H1 (cell line): ENCODE measurements at regions not wholly inside any gene's neighbourhood (a gene's known extent, or its start where the extent isn't known, plus 50 kb on each side); places are given as distances from the start of the nearest gene placed in this dataset.

Experiments used
- CTCF ChIA-PET: fragments of 300-600 bp; sonication (Branson Sonifier 250); formaldehyde crosslinking; loops from one replicate; lab custom pipeline; 2021; ENCODE audit not compliant: partially characterized antibody; lab: Charles Lee
- POLR2A ChIA-PET: fragments of 300-600 bp; sonication (Branson Sonifier 250); formaldehyde crosslinking; loops from one replicate; lab custom pipeline; 2021; ENCODE audit warnings: inconsistent platforms; ENCODE audit not compliant: partially characterized antibody; lab: Charles Lee
- DNase-seq, 2 experiments: peaks; one replicate each; pipeline versions ENCODE4 v3.0.0 to v3.0.0-alpha.2; 2010 to 2022; ENCODE audit warnings: low spot score in 2 of 2, low read depth in 1 of 2, mixed read lengths in 1 of 2
- FAIRE-seq: peaks from 2 replicates; lab custom pipeline; 2011; peaks lifted over from hg19 to GRCh38; lab: Jason Lieb, UNC
- H2AFZ ChIP-seq: 2 replicates; pipeline ENCODE4 v1.8.1; 2012; ENCODE audit warnings: low read length, inconsistent platforms
- H2AK5ac ChIP-seq: 2 replicates; pipeline ENCODE4 v1.6.1; 2013; ENCODE audit warnings: low read depth, low read length
- H2BK120ac ChIP-seq: replicated peaks from 2 replicates; pipeline ENCODE3; 2013; ENCODE audit warnings: low read depth, low read length, inconsistent platforms
- H2BK12ac ChIP-seq: 2 replicates; pipeline ENCODE4 v1.6.1; 2013; ENCODE audit warnings: low read depth, low read length
- H2BK15ac ChIP-seq: 2 replicates; pipeline ENCODE4 v1.6.1; 2013; ENCODE audit warnings: low read length
- H2BK20ac ChIP-seq: 2 replicates; pipeline ENCODE4 v1.6.1; 2013; ENCODE audit warnings: low read length
- H2BK5ac ChIP-seq: 2 replicates; pipeline ENCODE4 v1.6.1; 2013; ENCODE audit warnings: low read depth, low read length
- H3K14ac ChIP-seq: 2 replicates; pipeline ENCODE4 v1.6.1; 2013; ENCODE audit warnings: inconsistent platforms; ENCODE audit not compliant: insufficient read length
- H3K18ac ChIP-seq: 2 replicates; pipeline ENCODE4 v1.6.1; 2013; ENCODE audit warnings: low read length; ENCODE audit errors: extremely low read depth
- H3K23ac ChIP-seq: 2 replicates; pipeline ENCODE4 v1.6.1; 2013; ENCODE audit warnings: inconsistent platforms; ENCODE audit not compliant: insufficient read length
- H3K23me2 ChIP-seq: 2 replicates; pipeline ENCODE4 v1.6.1; 2013; ENCODE audit warnings: low read depth, low read length
- H3K27ac ChIP-seq: 2 replicates; pipeline ENCODE4 v1.6.1; 2011; ENCODE audit warnings: low read depth, low read length, inconsistent platforms
- H3K27me3 ChIP-seq, 4 experiments: replicated peaks in 1 of 4; 1 replicate in 1 of 4; 2 replicates in 3 of 4; pipeline versions ENCODE4 v1.6.1 to v1.8.1; 2011 to 2013; ENCODE audit warnings: low read length in 3 of 4, mild to moderate bottlenecking in 3 of 4, inconsistent platforms in 2 of 4, mixed read lengths in 2 of 4, moderate library complexity in 1 of 4; ENCODE audit not compliant: control insufficient read depth in 3 of 4, insufficient read depth in 3 of 4; ENCODE audit errors: extremely low read depth in 1 of 4
- H3K36me3 ChIP-seq, 4 experiments: 2 replicates each; pipeline versions ENCODE4 v1.6.1 to v1.8.1; 2011 to 2013; ENCODE audit warnings: mild to moderate bottlenecking in 4 of 4, low read length in 3 of 4, moderate library complexity in 2 of 4, control low read depth in 1 of 4, inconsistent platforms in 1 of 4; ENCODE audit not compliant: insufficient read depth in 4 of 4, control insufficient read depth in 2 of 4
- H3K4ac ChIP-seq: replicated peaks from 2 replicates; pipeline ENCODE3; 2013; ENCODE audit warnings: low read length, low read depth, mixed read lengths, inconsistent platforms; ENCODE audit not compliant: insufficient read length
- H3K4me1 ChIP-seq, 4 experiments: replicated peaks in 1 of 4; 1 replicate in 1 of 4; 2 replicates in 3 of 4; pipeline versions ENCODE4 v1.6.1 to v1.8.1; 2011 to 2013; ENCODE audit warnings: low read length in 3 of 4, inconsistent platforms in 2 of 4, mixed read lengths in 1 of 4; ENCODE audit not compliant: insufficient read depth in 4 of 4, control insufficient read depth in 3 of 4
- H3K4me2 ChIP-seq, 2 experiments: 2 replicates each; pipeline versions ENCODE4 v1.6.1 to v1.8.1; 2011 to 2013; ENCODE audit warnings: low read depth in 2 of 2, low read length in 2 of 2, control low read depth in 1 of 2, inconsistent platforms in 1 of 2, mild to moderate bottlenecking in 1 of 2; ENCODE audit not compliant: insufficient read depth in 1 of 2
- H3K4me3 ChIP-seq, 4 experiments: fragments of 200-600, 300-600 bp in 1 of 4; sonication (generic), shearing (Covaris generic), sonication (Bioruptor Twin) in 1 of 4; 2 replicates each; pipeline versions ENCODE4 v1.5.1 to v1.8.1; 2011 to 2016; ENCODE audit warnings: low read length in 4 of 4, low read depth in 3 of 4, control low read depth in 2 of 4, inconsistent platforms in 2 of 4, mild to moderate bottlenecking in 2 of 4, mixed read lengths in 1 of 4, moderate library complexity in 1 of 4; ENCODE audit not compliant: insufficient read depth in 2 of 4; ENCODE audit errors: extremely low read depth in 1 of 4
- H3K56ac ChIP-seq: replicated peaks from 2 replicates; pipeline ENCODE3; 2013; ENCODE audit warnings: low read depth, mild to moderate bottlenecking, mixed read lengths, low read length, inconsistent platforms; ENCODE audit not compliant: insufficient read length
- H3K79me1 ChIP-seq: 2 replicates; pipeline ENCODE4 v1.6.1; 2013; ENCODE audit warnings: low read depth, low read length, control low read depth
- H3K79me2 ChIP-seq, 2 experiments: 2 replicates each; pipeline versions ENCODE4 v1.6.1 to v1.8.1; 2012 to 2013; ENCODE audit warnings: low read length in 2 of 2, mild to moderate bottlenecking in 2 of 2, inconsistent platforms in 1 of 2; ENCODE audit not compliant: insufficient read depth in 2 of 2, control insufficient read depth in 1 of 2
- H3K9ac ChIP-seq, 4 experiments: replicated peaks in 1 of 4; 1 replicate in 1 of 4; 2 replicates in 3 of 4; pipeline versions ENCODE4 v1.6.1 to v1.8.1; 2011 to 2013; ENCODE audit warnings: low read depth in 3 of 4, low read length in 3 of 4, control low read depth in 2 of 4, mild to moderate bottlenecking in 2 of 4, moderate library complexity in 2 of 4, inconsistent platforms in 1 of 4; ENCODE audit errors: extremely low read depth in 1 of 4
- H3K9me3 ChIP-seq, 2 experiments: 2 replicates each; pipeline versions ENCODE4 v1.6.1 to v1.8.1; 2012 to 2013; ENCODE audit warnings: mild to moderate bottlenecking in 2 of 2, moderate library complexity in 2 of 2, control low read depth in 1 of 2, inconsistent platforms in 1 of 2, low read depth in 1 of 2, low read length in 1 of 2, mixed read lengths in 1 of 2; ENCODE audit not compliant: insufficient read depth in 2 of 2
- H4K20me1 ChIP-seq, 2 experiments: replicated peaks in 1 of 2; 2 replicates each; pipeline versions ENCODE3 to v1.8.1; 2011 to 2013; ENCODE audit warnings: inconsistent platforms in 2 of 2, low read length in 2 of 2, mild to moderate bottlenecking in 1 of 2; ENCODE audit not compliant: insufficient read depth in 2 of 2, control insufficient read depth in 1 of 2
- H4K5ac ChIP-seq: 2 replicates; pipeline ENCODE4 v1.6.1; 2013; ENCODE audit warnings: low read length, low read depth, mixed read lengths, inconsistent platforms; ENCODE audit not compliant: insufficient read length
- H4K8ac ChIP-seq: 2 replicates; pipeline ENCODE4 v1.8.0; 2013; ENCODE audit warnings: mild to moderate bottlenecking, moderate library complexity, low read length, inconsistent platforms; ENCODE audit not compliant: insufficient read depth; ENCODE audit errors: extremely low read depth
- H4K91ac ChIP-seq: replicated peaks from 2 replicates; pipeline ENCODE3; 2013; ENCODE audit warnings: low read length, mixed read lengths, inconsistent platforms; ENCODE audit not compliant: insufficient read length
- SIN3A ChIP-seq, 2 experiments: IDR thresholded peaks in 1 of 2; conservative IDR thresholded peaks in 1 of 2; 2 replicates each; pipeline ENCODE4 v1.6.1; 2011 to 2012; ENCODE audit warnings: low read length in 2 of 2, improper control_type of control experiment in 1 of 2, low read depth in 1 of 2, mild to moderate bottlenecking in 1 of 2
- WGBS, 2 experiments: shearing (Covaris generic) in 1 of 2; methylation state at CpG; one replicate each; pipeline versions ENCODE4 v1.1.6 to v1.1.7; 2013 to 2015; ENCODE audit warnings: low lambda C conversion rate in 2 of 2, mixed read lengths in 2 of 2, inconsistent platforms in 1 of 2, low coverage in 1 of 2, missing lambda C conversion rate in 1 of 2; ENCODE audit not compliant: insufficient replicate concordance in 2 of 2, insufficient coverage in 1 of 2, insufficient read length in 1 of 2; ENCODE audit errors: extremely low coverage in 1 of 2, missing lambda C conversion rate in 1 of 2; 5-methylcytosine and 5-hydroxymethylcytosine counted together

DNA sequence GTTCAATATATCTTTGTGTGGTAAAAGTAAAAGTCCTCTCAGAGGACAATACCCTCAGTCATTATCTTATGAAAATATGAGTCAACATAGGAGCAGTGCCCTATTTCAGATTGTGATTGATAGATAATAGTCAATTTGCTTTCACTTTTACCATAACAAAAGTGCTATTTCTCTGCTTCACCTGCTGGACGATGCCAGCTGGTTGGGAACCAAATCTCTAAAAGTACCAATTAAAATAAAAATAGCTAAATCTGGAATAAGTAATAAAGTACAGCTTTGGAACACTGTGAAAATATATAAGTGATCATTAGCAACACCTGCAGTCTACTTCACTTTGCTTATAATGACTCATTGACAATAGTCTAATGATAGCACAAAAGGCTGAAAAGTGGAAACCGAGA, 390.3 kb upstream of the AGTR1 start:
- H4K20me1 ChIP-seq, result no peaks in the 10 kb centered on the region
- no peak overlapping the region for H3K23ac ChIP-seq
- CTCF ChIA-PET, result no interaction called here
- no peak overlapping the region for H2BK15ac ChIP-seq
- no peak overlapping the region for H3K4me2 ChIP-seq
- FAIRE-seq, result no peak
- no peak overlapping the region for H3K4ac ChIP-seq
- no peak overlapping the region for H4K91ac ChIP-seq
- H3K27me3 ChIP-seq, result no peaks in the 10 kb centered on the region
- H2BK20ac ChIP-seq, result no peak overlapping the region
- no peak overlapping the region for H3K27ac ChIP-seq
- H3K79me2 ChIP-seq, result no peaks in the 10 kb centered on the region
- no peak overlapping the region for H4K8ac ChIP-seq
- no peak overlapping the region for H2BK120ac ChIP-seq
- H4K5ac ChIP-seq, result no peak overlapping the region
- H3K36me3 ChIP-seq, result no peaks in the 10 kb centered on the region
- no peaks in the 10 kb centered on the region for H3K79me1 ChIP-seq
- no peak overlapping the region for H2AK5ac ChIP-seq
- no peaks in the 10 kb centered on the region for H3K9me3 ChIP-seq
- no peak overlapping the region for H2BK5ac ChIP-seq
- no peak overlapping the region for H3K14ac ChIP-seq
- no peak overlapping the region for H2AFZ ChIP-seq
- DNase-seq, result no peak
- POLR2A ChIA-PET, result no interaction called here
- no peaks in the 10 kb centered on the region for H3K23me2 ChIP-seq
- no peak for TF ChIP-seq SIN3A (conservative IDR thresholded peaks at IDR 0.05 in 1 of 2, IDR thresholded peaks at IDR 0.05 in 1 of 2; ENCODE audit: low read depth in 1 of 2, low read length in 2 of 2)
- TF ChIP-seq, all 59 proteins: peak for 0
- WGBS, 2 experiments, result 88% methylated on average over 2 of the region's 2 CpGs; no CpG with 5 or more reads in 1 of the 2 experiments
- Histone ChIP-seq H3K4me1 (no peaks in the 10 kb centered on the region), H3K18ac (no peak overlapping the region), H2BK12ac (no peak overlapping the region), H3K4me3 (no peak overlapping the region), H3K9ac (no peak overlapping the region), H3K56ac (no peak overlapping the region)
